Iris pigment epithelial cell (primary cell): ENCODE measurements at regions not wholly inside any gene's neighbourhood (a gene's known extent, or its start where the extent isn't known, plus 50 kb on each side); places are given as distances from the start of the nearest gene placed in this dataset.

Experiments
- DNase-seq: peaks from one replicate; pipeline ENCODE4 v3.0.0-alpha.2; 2011; ENCODE audit warnings: low read depth

- peak; percentile 2 for DNase-seq
These were observed 434.5 kb upstream of the MANEA start for GRCh38 chr6:95142661-95143335.

GRCh38 chr6:95143408-95144180 is 433.7 kb upstream of the MANEA start:
- no peak for DNase-seq

GRCh38 chr6:95145457-95145856 is 431.9 kb upstream of the MANEA start:
- no peak for DNase-seq

GRCh38 chr6:95159557-95159956 is 417.8 kb upstream of the MANEA start:
- DNase-seq = no peak

- DNase-seq = peak; percentile 32
These were observed 407.6 kb upstream of the MANEA start for GRCh38 chr6:95169775-95170174.

GRCh38 chr6:95175927-95176675 is 401.2 kb upstream of the MANEA start:
- peak; percentile 9 for DNase-seq

GRCh38 chr6:95185874-95186273 is 391.5 kb upstream of the MANEA start:
- DNase-seq = no peak

GRCh38 chr6:95186710-95187109 is 390.6 kb upstream of the MANEA start:
- DNase-seq = no peak

- DNase-seq = no peak
These were observed 379.7 kb upstream of the MANEA start for GRCh38 chr6:95197590-95197989.

- DNase-seq = peak; percentile 60
These were observed 374.1 kb upstream of the MANEA start for GRCh38 chr6:95203153-95203754.

- no peak for DNase-seq
These were observed 373.2 kb upstream of the MANEA start for GRCh38 chr6:95204178-95204577.

GRCh38 chr6:95208621-95209020 is 368.7 kb upstream of the MANEA start:
- no peak for DNase-seq

- no peak for DNase-seq
These were observed 368.3 kb upstream of the MANEA start for GRCh38 chr6:95209074-95209473.

GRCh38 chr6:95216555-95216954 is 360.8 kb upstream of the MANEA start:
- no peak for DNase-seq

- DNase-seq = no peak
These were observed 350.0 kb upstream of the MANEA start for GRCh38 chr6:95227351-95227750.

GRCh38 chr6:95228636-95229035 is 348.7 kb upstream of the MANEA start:
- no peak for DNase-seq

- peak; percentile 60 for DNase-seq
These were observed 347.1 kb upstream of the MANEA start for GRCh38 chr6:95230071-95230740.

GRCh38 chr6:95231416-95231815 is 345.9 kb upstream of the MANEA start:
- peak; percentile 69 for DNase-seq

- peak; percentile 89 for DNase-seq
These were observed 344.9 kb upstream of the MANEA start for GRCh38 chr6:95232446-95232845.

- DNase-seq = no peak
These were observed 343.5 kb upstream of the MANEA start for GRCh38 chr6:95233879-95234278.

GRCh38 chr6:95240514-95240913 is 336.8 kb upstream of the MANEA start:
- no peak for DNase-seq

- DNase-seq = peak; percentile 54
These were observed 334.8 kb upstream of the MANEA start for GRCh38 chr6:95242560-95242959.
